T1000 (cell line): ENCODE measurements at regions not wholly inside any gene's neighbourhood (a gene's known extent, or its start where the extent isn't known, plus 50 kb on each side); places are given as distances from the start of the nearest gene placed in this dataset.
A peak's percentile ranks its signal among the peaks of the same experiment; 100 is the strongest.

Experiments used
- DNase-seq: peaks from one replicate; lab custom pipeline; 2025; ENCODE audit warnings: mixed read lengths; lab: John Stamatoyannopoulos, UW

- no peak for DNase-seq
These were observed 145.5 kb downstream of the WNT5A start for GRCh38 chr3:55341502-55342031.

GRCh38 chr3:55339819-55340218 lies 147.3 kb downstream of the WNT5A start:
- DNase-seq = no peak

- DNase-seq = no peak
These were observed 147.7 kb downstream of the WNT5A start for GRCh38 chr3:55339390-55339789.

- DNase-seq = no peak
These were observed 149.4 kb downstream of the WNT5A start for GRCh38 chr3:55337641-55338180.

GRCh38 chr3:55333923-55334322 lies 153.2 kb downstream of the WNT5A start:
- no peak for DNase-seq

- DNase-seq = no peak
These were observed 154.1 kb downstream of the WNT5A start for GRCh38 chr3:55333046-55333445.

- DNase-seq = no peak
These were observed 154.9 kb downstream of the WNT5A start for GRCh38 chr3:55332176-55332575.

- no peak for DNase-seq
These were observed 155.6 kb downstream of the WNT5A start for GRCh38 chr3:55331524-55331923.

GRCh38 chr3:55330756-55331155 lies 156.3 kb downstream of the WNT5A start:
- no peak for DNase-seq

GRCh38 chr3:55330355-55330754 lies 156.8 kb downstream of the WNT5A start:
- DNase-seq = peak; percentile 59

GRCh38 chr3:55329849-55330248 lies 157.3 kb downstream of the WNT5A start:
- peak; percentile 4 for DNase-seq

- DNase-seq = no peak
These were observed 159.8 kb downstream of the WNT5A start for GRCh38 chr3:55327131-55327920.

- DNase-seq = no peak
These were observed 164.5 kb downstream of the WNT5A start for GRCh38 chr3:55322638-55323037.

- DNase-seq = no peak
These were observed 166.2 kb downstream of the WNT5A start for GRCh38 chr3:55320928-55321327.

GRCh38 chr3:55315396-55315795 lies 171.7 kb downstream of the WNT5A start:
- no peak for DNase-seq

- DNase-seq = no peak
These were observed 173.4 kb downstream of the WNT5A start for GRCh38 chr3:55313666-55314065.

GRCh38 chr3:55309336-55309735 lies 177.8 kb downstream of the WNT5A start:
- no peak for DNase-seq

- no peak for DNase-seq
These were observed 179.5 kb downstream of the WNT5A start for GRCh38 chr3:55307622-55308021.

- no peak for DNase-seq
These were observed 181.2 kb downstream of the WNT5A start for GRCh38 chr3:55305696-55306485.

GRCh38 chr3:55300701-55301100 lies 186.4 kb downstream of the WNT5A start:
- no peak for DNase-seq

- no peak for DNase-seq
These were observed 189.4 kb downstream of the WNT5A start for GRCh38 chr3:55297706-55298105.

- DNase-seq = no peak
These were observed 189.9 kb downstream of the WNT5A start for GRCh38 chr3:55297245-55297644.

- DNase-seq = no peak
These were observed 190.3 kb downstream of the WNT5A start for GRCh38 chr3:55296791-55297190.
